SKM-1 (cell line): ENCODE measurements at regions not wholly inside any gene's neighbourhood (a gene's known extent, or its start where the extent isn't known, plus 50 kb on each side); places are given as distances from the start of the nearest gene placed in this dataset.

Experiments
- DNase-seq: peaks from one replicate; lab custom pipeline; 2025; ENCODE audit not compliant: unreplicated experiment; lab: John Stamatoyannopoulos, UW

- DNase-seq: no peak
Measured at GRCh38 chr13:76795701-76796695, 90.2 kb downstream of the KCTD12 start.

- no peak for DNase-seq
Measured at GRCh38 chr13:76792731-76793347, 93.4 kb downstream of the KCTD12 start.

GRCh38 chr13:76790980-76791819 is 95.0 kb downstream of the KCTD12 start:
- no peak for DNase-seq

- no peak for DNase-seq
Measured at GRCh38 chr13:76790526-76790925, 95.7 kb downstream of the KCTD12 start.

- no peak for DNase-seq
Measured at GRCh38 chr13:76783798-76784197, 102.4 kb downstream of the KCTD12 start.

GRCh38 chr13:76778853-76779252 is 107.4 kb downstream of the KCTD12 start:
- no peak for DNase-seq

- DNase-seq: no peak
Measured at GRCh38 chr13:76777096-76777495, 109.1 kb downstream of the KCTD12 start.

GRCh38 chr13:76775088-76775740 is 111.0 kb downstream of the KCTD12 start:
- DNase-seq: no peak

GRCh38 chr13:76773448-76774094 is 112.6 kb downstream of the KCTD12 start:
- DNase-seq: no peak

- DNase-seq: no peak
Measured at GRCh38 chr13:76772241-76772640, 114.0 kb downstream of the KCTD12 start.

- DNase-seq: no peak
Measured at GRCh38 chr13:76769271-76769791, 116.9 kb downstream of the KCTD12 start.

GRCh38 chr13:76768384-76768783 is 117.8 kb downstream of the KCTD12 start:
- no peak for DNase-seq

- no peak for DNase-seq
Measured at GRCh38 chr13:76764916-76765315, 121.3 kb downstream of the KCTD12 start.

GRCh38 chr13:76764429-76764828 is 121.8 kb downstream of the KCTD12 start:
- no peak for DNase-seq

GRCh38 chr13:76762721-76763120 is 123.5 kb downstream of the KCTD12 start:
- DNase-seq: no peak

GRCh38 chr13:76759877-76760276 is 126.3 kb downstream of the KCTD12 start:
- DNase-seq: no peak

GRCh38 chr13:76758738-76759137 is 127.5 kb downstream of the KCTD12 start:
- no peak for DNase-seq

GRCh38 chr13:76758257-76758656 is 127.9 kb downstream of the KCTD12 start:
- no peak for DNase-seq

GRCh38 chr13:76756451-76756850 is 129.8 kb downstream of the KCTD12 start:
- peak; percentile 12 for DNase-seq

- DNase-seq: no peak
Measured at GRCh38 chr13:76754414-76754813, 131.8 kb downstream of the KCTD12 start.
